Glomerular visceral epithelial cell (primary cell): ENCODE measurements at regions not wholly inside any gene's neighbourhood (a gene's known extent, or its start where the extent isn't known, plus 50 kb on each side); places are given as distances from the start of the nearest gene placed in this dataset.

Source experiments
- DNase-seq: peaks from one replicate; pipeline ENCODE4 v3.0.0-alpha.2; 2016; ENCODE audit errors: extremely low spot score

DNA sequence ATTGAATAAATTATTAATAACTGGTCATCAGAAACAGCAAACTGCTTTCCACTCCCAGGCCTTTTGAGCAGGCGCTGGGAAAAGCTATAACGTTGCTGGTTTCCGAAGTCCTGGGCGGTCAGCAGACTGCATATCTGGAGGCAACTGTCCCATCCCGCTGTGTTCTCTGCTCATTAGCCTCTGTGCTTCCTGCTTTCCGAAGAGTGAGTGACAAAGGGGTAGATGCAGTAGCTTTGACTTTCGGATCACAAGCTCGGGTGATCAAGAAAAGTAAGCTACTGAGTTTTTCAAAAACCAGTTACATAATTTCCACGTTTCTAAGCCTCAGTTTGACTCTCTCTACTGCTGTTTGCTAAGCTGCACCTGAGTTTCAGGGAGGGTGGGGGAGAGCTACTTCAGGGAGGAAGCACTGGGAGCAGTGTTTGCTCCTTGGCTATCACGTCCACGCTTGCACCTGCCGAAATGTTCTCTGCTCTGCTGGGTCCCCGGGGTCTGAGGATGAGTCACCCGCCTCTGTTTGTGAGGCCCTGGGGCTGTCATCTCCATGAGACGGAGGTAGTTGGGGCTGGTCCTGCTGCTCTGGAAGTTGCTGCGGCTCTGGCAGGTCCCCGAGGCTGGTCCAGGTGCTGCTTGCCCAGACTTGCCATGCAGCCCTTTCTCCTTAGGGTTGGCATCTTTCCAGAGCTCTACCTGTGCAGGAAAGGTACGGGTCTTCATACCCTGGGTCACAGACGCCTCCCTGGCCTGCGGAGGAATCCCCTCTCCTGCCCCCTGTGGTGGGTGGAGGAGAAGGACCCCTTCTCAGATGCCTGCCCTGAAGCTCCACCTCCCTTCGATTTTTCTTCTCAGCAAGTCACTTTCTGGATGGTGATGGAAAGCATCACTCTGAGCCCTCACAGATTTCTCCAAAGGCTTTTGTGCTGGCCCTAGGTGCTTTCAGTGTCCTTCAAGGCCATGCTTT is 220.0 kb downstream of the QKI start:
- no peak for DNase-seq

DNA sequence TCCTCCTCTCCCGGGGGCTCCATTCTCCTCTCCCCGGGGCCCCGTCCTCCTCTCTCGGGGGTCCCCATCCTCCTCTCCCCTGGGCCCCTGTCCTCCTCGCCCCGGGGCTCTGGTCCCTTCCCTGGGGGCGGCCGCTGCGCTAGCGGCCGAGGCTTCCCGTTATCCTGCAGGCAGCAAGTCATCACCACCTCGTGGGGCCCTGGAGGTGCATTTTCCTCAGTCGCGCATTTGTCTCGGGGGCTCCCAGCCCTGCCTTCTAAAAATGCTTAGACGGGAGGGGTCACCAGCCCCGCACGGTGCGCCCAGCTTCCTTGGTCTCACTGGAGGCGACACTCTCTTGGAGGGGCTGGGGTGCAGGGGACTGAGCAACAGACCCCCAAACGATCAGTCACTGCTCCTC is 216.5 kb downstream of the QKI start:
- DNase-seq: no peak

DNA sequence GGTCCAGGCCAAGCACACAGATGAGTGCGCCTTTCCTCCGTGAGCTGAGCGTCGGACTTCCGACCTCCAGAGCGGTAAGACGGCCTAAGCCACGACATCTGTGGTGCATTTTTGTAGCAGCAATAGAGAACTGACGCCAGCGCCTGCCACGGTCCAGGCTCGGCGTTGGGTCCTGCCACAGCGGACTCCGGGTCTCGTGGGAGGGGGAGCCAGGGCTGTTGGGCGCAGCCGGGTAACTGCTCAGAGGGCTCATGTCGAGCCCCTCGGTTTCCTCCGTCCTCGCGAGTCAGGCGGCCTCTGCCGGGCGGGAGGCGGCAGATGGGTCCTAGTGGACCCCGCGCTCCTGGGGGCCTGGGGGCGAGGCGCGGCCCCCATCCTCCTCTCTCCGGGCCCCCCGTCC is 216.1 kb downstream of the QKI start:
- no peak for DNase-seq

DNA sequence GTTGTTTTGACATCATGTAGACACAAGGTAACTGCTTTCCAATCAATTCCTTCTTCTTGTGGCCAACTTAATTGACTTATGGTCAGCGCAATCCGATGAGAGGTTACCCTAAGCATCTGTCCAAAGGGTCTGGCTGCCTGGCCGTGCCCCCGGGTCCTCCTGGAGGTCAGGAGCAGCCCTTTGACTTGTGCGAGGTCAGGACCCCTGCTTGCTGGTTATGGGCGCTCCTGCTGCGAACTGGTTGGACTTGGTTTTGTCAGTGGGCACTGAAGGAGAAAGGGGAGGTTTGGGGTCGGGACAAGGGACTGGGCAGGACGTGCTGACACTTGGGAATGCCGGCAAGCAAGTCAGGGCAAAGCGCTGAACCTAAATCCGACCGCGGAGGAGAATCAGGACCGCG is 215.6 kb downstream of the QKI start:
- DNase-seq: no peak
